ENCODE measurements at regions not wholly inside any gene's neighbourhood (a gene's known extent, or its start where the extent isn't known, plus 50 kb on each side); places are given as distances from the start of the nearest gene placed in this dataset.

DNA sequence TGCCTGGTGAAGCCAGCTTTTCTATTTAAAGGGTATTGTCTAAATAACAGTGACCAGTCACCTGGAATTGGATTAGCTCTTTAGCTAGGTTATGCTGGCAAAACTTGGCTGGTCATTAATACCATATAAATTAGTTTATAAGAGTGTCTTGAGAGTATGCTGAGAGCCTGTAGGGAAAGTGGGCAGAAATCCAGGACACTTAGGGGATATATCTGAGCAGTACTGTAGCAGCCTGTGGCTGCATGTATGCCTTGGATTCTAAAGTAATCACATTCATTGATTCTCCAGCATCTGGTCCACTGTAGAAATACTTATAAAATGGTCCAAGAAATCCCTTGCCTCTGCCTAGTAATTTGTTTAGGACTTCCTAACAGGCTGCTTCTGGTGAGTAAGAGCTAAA, 288.9 kb upstream of the DMAC1 start:
- DNase-seq (ENCODE audit: low read depth, low spot score), result no peak

DNA sequence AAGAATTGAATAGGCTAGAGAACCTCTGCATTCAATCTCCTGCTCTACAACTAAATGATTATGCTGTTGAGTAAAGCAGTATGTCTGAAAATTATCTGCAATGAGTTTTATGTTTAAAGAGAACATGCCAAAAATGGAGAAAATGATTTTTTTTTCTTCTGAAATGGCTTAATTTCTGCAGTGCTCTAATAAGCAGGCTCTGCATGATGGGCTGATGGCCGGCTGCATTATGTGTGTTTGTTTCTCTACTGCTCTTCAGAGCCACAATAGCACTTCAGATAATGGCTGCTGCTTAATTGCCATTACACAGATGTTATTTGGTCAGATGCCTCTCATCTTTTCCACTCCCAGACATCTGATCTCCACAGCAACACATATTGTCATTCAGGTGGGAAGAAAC, 286.4 kb upstream of the DMAC1 start:
- DNase-seq (ENCODE audit: low read depth, low spot score), result no peak

DNA sequence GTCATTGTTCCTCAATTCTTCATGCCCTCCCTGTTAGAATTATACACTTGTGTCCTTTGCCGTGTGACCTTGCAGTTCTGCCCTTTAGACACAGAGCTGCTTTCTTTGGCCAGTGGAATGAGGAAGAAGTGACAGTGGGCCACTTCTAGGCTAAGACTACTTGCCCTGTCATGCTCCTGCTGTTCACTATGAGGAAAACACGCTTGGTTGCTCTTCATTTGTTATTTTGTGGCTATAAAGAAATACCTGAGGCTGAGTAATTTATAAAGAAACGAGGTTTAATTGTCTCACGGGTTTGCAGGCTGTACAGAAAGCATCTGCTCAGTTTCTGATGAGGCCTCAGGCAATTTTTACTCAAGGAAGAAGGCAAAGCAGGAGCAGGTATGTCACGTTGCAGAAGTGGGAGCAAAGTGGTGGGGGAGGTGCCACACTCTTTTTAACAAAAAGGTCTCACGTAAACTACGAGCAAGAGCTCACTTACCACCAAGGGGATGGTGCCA, 279.1 kb upstream of the DMAC1 start:
- no peak for DNase-seq (ENCODE audit: low read depth, low spot score)

- no peak for DNase-seq (ENCODE audit: low read depth, low spot score)
Observed at GRCh38 chr9:8074713-8075286, 275.2 kb upstream of the DMAC1 start.

DNA sequence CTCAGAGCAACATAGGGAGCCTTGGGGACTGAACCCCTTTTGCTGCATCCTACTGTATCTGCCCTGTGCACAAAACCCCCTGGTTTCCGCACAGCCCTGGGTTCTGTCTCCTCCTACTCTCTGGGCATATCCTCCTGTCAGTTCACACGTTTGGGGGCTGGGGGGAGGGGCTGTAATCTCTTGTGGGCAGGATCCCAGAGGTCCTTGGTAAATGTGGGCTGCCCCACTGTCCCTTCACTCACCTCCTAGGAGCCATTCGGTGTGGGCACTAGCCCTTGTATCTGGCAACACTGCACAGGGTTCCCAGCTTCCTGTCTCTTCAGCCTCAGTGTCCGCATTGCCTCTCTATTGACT, 271.8 kb upstream of the DMAC1 start:
- no peak for DNase-seq (ENCODE audit: low read depth, low spot score)

DNA sequence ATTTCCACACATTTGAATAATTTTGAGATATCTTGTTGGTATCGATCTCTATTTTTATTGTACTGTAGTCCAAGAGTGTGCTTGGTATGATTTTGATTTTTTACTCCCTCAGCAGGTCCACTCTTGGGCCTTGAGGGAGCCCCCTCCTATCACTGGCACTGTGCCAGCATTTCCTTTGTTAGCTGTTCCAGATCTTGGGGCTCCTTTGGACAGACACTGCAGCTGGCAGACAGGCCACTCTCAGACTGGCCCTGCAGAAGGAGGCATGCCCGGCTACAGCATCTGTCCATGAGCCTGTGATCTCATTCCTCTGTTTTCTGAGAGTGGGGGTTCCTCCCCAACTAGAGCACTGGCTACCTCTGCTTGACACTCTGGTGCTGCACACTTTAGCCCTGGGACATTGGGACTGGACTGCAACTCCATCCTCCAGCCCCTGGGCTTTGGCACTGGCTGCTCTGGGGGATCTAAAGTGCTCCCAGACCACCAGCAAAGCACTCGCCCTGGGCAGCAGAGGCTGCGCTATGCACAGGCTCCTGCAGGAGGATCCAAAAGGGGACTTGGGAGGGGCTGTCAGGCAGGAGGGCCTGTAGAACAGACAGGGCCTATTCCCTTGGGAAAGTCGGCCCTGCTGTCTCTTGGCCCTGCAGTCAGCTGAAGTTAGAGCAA, 271.3 kb upstream of the DMAC1 start:
- no peak for DNase-seq (ENCODE audit: low read depth, low spot score)

- no peak for DNase-seq (ENCODE audit: low read depth, low spot score)
Observed at GRCh38 chr9:8062459-8062858, 262.9 kb upstream of the DMAC1 start.

- DNase-seq (ENCODE audit: low read depth, low spot score), result no peak
Observed at GRCh38 chr9:8053501-8053900, 253.9 kb upstream of the DMAC1 start.

GRCh38 chr9:8052991-8053390, 253.4 kb upstream of the DMAC1 start:
- no peak for DNase-seq (ENCODE audit: low read depth, low spot score)

DNA sequence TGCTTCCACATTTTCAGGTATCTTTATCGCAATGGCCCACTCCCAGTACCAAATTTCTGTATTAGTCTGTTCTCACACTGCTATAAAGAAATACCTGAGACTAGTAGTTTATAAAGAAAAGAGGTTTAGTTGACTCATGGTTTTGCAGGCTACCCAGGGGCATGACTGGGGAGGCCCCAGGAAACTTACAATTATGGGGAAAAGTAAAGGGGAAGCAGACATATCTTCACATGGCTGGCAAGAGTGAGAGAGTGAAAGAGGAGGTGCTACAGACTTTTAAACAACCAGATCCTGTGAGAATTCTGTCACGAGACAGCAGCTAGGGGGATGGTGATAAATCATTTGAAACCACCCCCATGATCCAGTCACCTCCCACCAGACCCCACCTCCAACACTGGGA, 238.2 kb upstream of the DMAC1 start:
- DNase-seq (ENCODE audit: low read depth, low spot score), result no peak

DNA sequence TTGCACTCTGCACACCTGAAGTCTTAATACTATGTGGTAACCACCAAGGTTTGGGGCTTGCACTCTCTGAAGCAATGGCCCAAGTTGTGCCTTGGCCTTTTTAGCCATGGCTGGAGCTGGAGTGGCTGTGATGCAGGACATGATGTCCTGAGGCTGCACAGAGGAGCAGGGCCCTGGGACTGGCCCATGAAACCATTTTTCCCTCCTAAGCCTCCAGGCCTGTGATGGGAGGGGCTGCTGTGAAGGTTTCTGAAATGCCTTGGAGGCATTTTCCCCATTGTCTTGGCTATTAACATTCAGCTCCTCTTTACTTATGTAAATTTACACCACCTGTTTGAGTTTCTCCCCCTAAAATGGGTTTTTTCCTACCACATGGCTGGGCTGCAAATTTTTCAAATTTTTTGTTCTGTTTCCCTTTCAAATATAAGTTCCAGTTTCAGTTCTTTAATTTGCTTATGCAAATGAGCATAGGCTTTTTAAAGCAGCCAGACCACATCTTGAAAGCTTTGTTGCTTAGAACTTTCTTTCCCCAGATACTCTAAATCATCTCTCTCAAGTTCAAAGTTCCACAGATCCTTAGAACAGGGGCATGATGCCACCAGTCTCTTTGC, 237.4 kb upstream of the DMAC1 start:
- DNase-seq (ENCODE audit: low read depth, low spot score), result no peak

GRCh38 chr9:8033794-8034193, 234.2 kb upstream of the DMAC1 start:
- DNase-seq (ENCODE audit: low read depth, low spot score), result no peak

- no peak for DNase-seq (ENCODE audit: low read depth, low spot score)
Observed at GRCh38 chr9:8030095-8030494, 230.5 kb upstream of the DMAC1 start.

DNA sequence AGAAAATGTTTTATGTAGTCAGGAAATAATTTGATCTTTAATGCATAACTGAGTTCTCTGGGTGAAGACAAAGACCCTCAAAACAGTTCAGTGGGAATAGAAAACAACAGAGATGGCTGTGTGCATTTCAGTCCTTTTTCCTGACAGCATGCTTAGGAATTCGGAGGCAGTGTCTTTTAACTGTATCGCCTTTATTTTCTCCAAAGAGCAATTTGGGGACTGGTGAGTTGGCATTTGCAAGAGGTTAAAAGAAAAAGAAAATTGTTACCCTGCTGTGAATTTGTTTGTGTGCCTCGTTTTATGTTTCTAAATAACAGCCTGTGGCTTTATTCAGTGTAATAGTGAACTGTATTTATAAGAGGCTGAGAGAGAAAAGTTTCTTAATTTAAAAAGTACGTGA, 227.8 kb upstream of the DMAC1 start:
- DNase-seq (ENCODE audit: low read depth, low spot score), result no peak

- no peak for DNase-seq (ENCODE audit: low read depth, low spot score)
Observed at GRCh38 chr9:8025551-8025950, 226.0 kb upstream of the DMAC1 start.

- DNase-seq (ENCODE audit: low read depth, low spot score), result no peak
Observed at GRCh38 chr9:8020186-8020585, 220.6 kb upstream of the DMAC1 start.

- no peak for DNase-seq (ENCODE audit: low read depth, low spot score)
Observed at GRCh38 chr9:8019636-8020035, 220.1 kb upstream of the DMAC1 start.

DNA sequence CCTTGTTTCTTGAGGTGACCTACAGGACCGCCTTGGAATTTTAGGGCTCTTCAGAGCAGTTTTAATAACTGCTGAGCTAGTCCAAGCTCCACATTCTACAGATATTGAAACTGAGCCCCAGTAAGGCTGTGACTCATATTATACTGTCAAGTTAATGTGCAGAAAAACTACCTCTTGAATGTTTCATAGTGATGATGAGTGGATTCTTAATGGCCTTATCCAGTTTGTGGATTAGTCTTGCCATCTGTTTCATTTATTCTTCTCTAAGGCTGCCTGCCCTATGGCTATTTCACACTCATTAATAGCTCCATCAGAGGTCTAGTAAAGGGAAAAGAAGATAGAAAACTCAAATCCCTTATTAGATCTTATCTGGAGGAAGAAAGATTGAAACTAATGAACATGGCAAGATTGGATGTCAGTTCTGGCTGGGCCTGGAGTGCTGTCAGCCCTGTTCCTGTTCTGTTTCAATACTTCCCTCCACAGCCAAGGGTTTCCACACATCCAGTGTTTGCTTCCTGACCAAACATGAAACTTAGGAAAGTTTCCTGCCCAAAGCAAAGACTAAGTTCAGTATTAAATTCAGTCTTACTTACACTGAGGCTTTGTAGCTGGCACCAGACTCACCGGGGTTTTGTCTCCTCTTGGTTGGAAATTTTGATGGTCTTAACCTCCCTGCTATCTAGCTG, 215.6 kb upstream of the DMAC1 start:
- no peak for DNase-seq (ENCODE audit: low read depth, low spot score)

DNA sequence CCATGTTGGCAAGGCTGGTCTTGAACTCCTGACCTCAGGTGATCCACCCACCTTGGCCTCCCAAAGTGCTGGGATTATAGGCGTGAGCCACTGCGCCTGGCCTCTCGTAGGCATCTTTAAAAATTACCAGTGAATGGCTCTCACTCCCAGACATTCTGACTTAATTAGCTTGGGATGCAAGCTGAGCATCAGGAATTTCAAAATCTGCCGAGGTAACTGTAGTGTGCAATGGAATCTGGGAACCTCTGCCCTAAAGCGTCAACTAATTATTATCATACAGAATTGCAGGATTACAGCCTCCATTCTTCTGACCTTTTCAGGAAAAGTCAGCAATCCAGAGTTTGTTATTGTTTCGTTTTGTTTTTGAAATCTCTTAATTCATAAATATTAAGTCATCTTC, 213.4 kb upstream of the DMAC1 start:
- no peak for DNase-seq (ENCODE audit: low read depth, low spot score)

DNA sequence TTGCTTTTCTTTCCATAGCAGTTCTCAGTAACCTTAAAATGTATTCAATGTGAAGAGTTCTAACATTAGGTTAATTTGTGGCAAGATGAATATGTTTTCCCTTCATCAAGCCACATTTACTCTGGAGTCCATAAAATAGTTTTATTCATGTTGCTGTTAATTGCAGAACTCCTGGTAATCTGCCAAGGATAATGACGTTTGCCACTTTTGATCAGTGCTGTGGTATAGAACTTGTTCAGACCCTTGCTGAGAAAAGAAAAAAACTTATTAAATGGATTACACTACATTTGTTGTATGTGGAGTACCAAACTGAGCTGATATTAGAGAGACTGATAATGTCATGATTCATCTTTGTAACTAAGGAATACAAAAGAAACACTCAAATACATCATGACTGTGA, 212.4 kb upstream of the DMAC1 start:
- no peak for DNase-seq (ENCODE audit: low read depth, low spot score)

DNA sequence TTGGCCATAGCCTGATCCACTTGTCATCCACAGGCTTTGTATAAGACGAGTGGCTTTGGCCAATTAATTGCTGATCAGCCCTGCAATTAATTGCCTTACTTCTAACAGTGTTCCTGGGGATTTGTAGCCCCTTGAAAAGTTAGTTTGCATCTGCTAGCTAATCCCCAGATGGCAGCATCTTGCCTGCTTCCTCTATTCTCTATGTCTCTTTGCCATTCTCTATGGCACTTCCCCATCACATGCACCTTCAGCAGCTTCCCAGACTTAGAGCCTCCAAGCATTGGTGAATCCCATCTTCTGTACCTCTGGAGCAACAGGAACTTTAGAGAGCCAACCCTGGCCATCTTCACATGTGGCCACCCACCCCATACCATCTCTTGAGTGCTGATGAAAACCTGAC, 197.0 kb upstream of the DMAC1 start:
- DNase-seq (ENCODE audit: low read depth, low spot score), result no peak

- DNase-seq (ENCODE audit: low read depth, low spot score), result no peak
Observed at GRCh38 chr9:7988644-7989280, 189.2 kb upstream of the DMAC1 start.
